ENCODE measurements at regions not wholly inside any gene's neighbourhood (a gene's known extent, or its start where the extent isn't known, plus 50 kb on each side); places are given as distances from the start of the nearest gene placed in this dataset.
"Not testable (repeated sequence)": the region's sequence is repeated elsewhere in the genome, so short reads cannot be mapped to it uniquely, and the experiment has no call there.

DNA sequence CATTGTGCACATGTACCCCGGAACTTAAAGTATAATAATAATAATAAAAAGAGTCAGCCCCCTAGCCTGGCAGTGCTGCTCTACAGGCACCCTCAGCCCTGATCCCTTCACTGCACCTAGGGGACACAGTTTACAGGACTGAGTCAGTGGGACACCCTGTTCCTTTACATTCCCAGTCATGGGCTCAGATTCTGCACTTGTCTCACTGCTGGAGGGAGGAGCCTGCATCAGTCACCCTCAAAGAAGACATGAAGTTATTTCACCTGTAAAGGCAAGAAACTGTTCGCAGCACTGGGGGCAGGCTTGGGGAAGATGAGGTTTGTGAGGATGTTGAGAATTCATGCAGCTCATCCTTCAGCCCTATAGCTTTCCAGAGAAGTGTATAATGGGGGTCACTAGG is 50.7 kb upstream of the VPREB1 start:
- no peak for DNase-seq

DNA sequence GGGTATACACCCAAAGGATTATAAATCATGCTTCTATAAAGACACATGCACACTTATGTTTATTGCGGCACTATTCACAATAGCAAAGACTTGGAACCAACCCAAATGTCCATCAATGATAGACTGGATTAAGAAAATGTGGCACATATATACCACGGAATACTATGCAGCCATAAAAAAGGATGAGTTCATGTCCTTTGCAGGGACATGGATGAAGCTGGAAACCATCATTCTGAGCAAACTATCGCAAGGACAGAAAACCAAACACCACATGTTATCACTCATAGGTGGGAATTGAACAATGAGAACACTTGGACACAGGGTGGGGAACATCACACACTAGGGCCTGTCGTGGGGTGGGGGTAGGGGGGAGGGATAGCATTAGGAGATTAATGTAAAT is 51.1 kb upstream of the VPREB1 start:
- not testable (repeated sequence) for DNase-seq

DNA sequence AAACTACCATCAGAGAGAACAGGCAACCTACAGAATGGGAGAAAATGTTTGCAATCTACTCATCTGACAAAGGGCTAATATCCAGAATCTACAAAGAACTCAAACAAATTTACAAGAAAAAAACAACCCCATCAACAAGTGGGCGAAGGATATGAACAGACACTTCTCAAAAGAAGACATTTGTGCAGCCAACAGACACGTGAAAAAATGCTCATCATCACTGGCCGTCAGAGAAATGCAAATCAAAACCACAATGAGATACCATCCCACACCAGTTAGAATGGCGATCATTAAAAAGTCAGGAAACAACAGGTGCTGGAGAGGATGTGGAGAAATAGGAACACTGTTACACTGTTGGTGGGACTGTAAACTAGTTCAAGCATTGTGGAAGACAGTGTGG is 51.6 kb upstream of the VPREB1 start:
- DNase-seq, result not testable (repeated sequence)

DNA sequence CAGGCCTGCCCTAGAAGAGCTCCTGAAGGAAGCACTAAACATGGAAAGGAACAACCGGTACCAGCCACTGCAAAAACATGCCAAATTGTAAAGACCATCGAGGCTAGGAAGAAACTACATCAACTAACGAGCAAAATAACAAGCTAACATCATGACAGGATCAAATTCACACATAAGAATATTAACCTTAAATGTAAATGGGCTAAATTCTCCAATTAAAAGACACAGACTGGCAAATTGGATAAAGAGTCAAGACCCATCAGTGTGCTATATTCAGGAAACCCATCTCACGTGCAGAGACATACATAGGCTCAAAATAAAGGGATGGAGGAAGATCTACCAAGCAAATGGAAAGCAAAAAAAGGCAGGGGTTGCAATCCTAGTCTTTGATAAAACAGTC is 54.8 kb upstream of the VPREB1 start:
- DNase-seq, result not testable (repeated sequence)

DNA sequence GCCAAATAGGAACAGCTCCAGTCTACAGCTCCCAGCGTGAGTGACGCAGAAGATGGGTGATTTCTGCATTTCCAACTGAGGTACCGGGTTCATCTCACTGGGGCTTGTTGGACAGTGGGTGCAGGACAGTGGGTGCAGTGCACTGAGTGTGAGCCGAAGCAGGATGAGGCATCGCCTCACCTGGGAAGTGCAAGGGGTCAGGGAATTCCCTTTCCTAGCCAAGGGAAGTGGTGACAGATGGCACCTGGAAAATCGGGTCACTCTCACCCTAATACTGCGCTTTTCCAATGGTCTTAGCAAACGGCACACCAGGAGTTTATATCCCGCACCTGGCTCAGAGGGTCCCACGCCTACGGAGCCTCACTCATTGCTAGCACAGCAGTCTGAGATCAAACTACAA is 56.7 kb upstream of the VPREB1 start:
- not testable (repeated sequence) for DNase-seq

DNA sequence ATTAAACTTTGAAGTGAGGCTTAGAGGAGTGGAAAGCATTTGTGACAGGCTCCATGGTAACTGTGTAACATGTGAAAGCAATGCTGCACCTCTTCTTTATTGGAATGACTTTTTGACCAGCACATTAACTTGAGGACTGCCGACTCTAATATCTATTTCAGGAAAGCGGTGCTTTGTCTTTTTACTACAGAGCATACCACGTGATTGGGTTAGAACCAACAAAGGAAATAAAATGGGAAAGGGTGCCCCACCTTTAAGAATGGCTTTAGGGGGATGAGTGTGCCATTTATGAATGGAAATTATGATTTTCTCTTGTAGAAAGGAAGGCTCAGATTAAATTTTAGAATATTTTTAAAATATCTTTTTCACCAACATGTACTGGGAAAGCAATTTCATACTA is 57.3 kb upstream of the VPREB1 start:
- no peak for DNase-seq

DNA sequence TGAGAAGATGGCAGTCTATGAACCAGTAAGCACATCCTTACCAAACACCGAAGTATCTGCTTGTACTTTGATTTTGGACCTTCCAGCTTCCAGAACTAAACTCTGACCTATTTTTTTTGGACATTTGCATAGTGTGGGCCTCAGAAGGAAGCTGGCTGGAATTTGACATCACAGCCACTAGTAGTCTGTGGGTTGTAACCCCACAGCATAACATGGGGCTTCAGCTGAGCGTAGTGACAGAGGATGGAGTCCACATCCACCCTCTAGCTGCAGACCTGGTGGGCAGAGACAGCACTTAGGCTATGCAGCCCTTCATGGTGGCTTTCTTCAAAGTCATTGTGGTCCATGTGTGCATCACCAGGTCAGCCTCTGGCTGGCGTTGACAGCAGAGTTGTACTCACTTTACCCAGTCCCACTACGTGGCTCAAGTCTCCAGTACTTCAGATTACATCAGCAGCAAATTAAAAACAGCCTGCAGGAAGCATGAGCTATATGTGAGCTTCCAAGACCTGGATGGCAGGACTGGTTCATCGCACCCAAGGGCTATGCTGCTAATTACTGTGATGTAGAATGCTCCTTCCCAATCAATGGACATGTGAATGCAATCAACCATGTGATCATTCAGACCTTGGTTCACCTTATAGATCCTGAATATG is 58.6 kb upstream of the VPREB1 start:
- no peak for DNase-seq

DNA sequence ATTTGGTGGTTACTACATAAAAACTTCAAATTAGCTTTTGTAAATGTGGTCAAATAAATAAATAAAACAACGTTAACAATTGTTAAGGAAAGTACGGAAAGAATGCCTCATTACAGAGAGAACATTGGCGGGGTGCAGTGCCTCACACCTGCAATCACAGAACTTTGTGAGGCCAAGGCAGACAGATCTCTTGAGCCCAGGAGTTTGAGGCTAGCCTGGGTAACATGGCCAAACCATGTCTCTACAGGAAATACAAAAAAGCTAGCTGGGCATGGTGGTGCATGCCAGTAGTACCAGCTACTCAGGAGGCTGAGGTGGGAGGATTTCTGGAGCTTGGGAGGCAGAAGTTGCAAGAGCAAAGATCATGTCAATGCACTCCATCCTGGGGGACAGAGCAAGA is 59.4 kb upstream of the VPREB1 start:
- DNase-seq, result no peak

DNA sequence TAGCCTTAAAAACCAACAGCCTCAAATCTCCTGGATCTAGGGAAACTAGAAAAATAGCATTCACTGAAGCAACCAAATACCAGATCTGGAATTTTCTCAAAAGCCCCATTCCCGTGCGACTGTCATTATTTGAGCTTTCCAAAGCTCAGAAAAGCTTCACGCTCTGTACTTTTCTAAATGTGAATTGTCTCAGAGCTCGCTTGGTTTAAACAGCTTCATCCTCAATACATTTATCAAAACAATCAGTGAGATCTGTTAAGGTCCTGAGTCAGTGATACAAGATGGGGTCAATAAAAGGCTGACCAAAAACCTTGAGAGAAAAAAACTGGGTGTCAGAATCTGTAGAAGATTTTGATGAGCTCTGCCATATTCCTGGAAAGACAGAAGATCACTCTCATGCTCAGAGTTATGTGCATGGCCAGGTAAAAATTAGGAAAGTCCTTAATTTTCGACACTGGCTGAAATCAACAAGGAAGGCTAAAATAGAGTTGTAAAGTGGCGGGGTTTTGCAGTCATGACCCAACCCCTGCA is 60.2 kb upstream of the VPREB1 start:
- no peak for DNase-seq

DNA sequence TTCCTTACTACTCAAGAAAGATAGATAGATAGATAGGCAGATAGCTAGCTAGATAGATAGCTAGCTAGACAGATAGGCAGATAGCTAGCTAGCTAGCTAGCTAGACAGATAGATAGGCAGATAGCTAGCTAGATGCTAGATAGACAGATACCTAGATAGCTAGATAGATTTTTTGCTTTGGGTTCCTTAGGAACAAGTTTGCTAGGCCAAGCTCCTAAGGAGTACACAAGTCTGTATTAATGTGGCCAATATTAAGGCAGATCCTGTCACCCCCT is 61.7 kb upstream of the VPREB1 start:
- no peak for DNase-seq

DNA sequence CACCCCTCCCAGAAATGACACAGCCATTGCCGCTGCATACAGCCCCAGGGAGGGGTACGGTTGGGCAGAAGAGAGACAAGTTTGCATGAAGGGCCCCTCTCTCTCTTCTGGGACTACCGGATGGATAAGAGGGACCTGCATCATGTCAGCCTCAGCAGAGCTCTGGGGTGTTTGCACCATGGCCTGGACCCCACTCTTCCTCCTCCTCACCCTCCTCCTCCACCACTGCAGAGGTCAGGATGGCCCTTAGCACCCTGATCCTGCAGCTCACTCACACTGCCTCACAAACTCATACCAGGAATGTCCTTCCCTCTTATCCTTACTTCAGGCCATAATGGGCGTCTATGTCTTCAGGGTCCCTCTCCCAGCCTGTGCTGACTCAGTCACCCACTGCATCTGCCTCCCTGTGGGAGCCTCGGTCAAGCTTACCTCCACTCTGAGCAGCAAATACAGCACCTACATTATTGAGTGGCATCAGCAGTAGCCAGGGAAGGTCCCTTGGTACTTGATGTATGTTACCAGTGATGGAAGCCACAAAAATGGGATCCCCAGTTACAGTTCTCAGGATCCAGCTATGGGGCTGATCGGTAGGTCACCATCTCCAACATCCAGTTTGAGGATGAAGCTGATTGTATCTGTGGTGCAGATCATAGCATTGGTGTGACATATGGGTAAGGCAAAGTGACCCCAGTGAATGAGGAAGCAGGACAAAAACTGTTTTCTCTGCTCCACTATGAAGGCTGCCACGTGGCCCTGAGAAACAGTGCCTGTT is 62.2 kb upstream of the VPREB1 start:
- no peak for DNase-seq

DNA sequence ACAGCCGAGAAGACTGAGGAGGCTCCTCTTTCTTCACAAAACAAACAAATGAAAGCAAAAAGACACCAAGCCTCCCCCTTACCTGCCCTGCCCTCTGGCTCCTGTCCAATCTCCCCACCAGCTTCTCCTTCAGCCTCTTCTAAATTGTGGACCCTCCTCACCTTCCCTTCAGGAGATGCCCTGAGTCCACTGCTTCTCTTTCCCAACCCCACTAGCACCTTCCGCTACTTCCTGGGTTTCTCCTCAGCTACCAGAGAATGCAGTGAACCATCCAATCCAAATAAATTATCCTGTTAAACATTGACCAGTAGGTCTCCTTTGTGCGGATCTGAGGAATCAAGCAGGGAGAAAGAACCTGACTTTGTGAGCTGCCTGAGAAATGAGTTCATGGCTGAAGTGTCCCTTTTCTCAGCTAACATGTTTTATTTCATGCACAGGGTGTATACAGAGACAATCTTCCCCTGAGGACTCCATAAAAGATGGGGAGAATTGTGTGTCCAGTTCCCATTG is 63.2 kb upstream of the VPREB1 start:
- no peak for DNase-seq

DNA sequence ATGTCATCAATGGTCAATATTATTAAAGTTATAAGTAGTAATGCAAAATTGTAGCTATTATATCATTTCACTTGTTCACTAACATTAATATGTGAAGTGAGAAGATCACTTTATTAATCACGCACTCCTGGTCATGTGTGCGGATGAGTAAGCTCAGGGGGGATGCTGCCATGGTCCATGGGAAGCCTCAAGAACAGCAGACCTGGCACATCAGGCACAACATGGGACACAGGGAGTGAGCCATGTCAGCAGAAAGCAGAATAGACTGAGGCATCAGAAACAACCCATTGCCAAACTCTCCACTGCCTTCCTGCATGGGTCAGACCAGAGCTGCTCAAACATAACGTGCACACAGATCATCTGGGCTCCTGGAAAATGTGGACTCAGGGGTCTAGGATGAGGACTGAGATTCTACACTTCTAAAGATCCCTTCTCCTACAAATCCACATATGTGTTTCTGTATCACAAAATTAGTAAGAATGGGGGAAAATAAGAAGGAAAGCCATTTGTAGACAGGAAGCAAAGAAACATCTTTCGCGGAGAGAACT is 63.8 kb upstream of the VPREB1 start:
- no peak for DNase-seq

DNA sequence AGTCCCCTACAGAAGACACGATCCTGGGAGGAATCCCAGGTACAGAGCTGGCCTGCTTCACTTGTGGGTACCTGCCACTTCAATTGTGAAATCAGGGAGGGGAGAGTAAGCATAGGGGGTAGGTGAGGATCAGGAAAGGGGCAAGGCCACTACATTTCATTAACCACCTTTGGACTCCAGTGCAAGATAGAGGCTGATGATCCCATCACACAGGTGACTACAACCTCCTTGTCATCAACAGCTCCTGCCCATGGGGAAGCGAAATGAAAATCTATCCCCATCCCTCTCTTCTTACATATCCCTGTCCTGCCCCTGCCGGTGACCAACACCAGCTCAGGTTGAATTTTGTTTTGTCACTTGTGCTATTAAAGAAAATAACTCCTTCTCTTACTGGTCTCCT is 64.7 kb upstream of the VPREB1 start:
- DNase-seq, result no peak

DNA sequence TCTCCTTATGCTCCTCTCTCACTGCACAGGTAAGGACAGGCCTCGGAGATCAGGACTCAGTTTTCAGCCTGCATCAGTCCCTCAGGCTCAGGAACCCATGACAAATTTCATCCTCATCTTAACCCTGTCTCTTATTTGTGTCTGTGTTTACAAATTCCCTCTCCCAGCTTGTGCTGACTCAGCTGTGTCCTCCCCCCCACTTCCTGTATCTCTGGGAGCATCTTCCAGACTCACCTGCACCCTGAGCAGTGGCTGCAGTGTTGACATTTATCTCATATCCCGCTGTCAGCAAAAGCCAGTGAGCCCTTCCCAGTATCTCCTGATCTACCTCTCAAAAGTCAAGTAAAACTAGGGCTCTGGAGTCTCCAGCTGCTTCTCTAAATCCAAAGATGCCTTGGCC is 65.6 kb upstream of the VPREB1 start:
- no peak for DNase-seq

DNA sequence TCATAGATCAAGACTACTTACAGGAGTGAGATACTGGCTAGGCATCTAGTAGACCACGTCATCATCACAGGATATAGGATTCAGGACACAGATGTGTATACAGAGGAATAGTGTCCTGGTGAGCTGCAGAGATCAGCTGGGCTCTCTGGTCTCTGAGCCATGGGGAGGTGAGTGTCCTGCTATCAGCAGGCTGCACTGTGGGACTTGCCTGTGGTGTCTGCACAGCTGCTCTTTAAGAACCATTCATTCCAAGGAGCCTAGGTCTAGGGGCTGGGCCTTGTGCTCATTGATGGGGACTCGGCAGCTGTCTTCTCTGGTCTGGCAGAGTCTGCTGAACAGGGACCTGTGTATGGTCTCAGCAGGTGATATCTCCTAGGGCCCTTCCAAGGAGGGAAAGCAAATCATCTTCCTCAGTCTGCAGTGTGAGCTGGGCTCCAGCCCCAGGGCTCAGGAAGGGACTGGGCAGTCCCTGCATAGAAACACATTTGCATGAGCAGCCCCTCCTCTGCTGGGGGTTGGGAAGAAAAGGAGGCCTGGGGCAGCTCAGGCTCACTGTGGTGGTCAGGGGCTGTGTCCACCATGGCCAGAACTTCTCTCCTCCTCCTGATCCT is 66.1 kb upstream of the VPREB1 start:
- no peak for DNase-seq

DNA sequence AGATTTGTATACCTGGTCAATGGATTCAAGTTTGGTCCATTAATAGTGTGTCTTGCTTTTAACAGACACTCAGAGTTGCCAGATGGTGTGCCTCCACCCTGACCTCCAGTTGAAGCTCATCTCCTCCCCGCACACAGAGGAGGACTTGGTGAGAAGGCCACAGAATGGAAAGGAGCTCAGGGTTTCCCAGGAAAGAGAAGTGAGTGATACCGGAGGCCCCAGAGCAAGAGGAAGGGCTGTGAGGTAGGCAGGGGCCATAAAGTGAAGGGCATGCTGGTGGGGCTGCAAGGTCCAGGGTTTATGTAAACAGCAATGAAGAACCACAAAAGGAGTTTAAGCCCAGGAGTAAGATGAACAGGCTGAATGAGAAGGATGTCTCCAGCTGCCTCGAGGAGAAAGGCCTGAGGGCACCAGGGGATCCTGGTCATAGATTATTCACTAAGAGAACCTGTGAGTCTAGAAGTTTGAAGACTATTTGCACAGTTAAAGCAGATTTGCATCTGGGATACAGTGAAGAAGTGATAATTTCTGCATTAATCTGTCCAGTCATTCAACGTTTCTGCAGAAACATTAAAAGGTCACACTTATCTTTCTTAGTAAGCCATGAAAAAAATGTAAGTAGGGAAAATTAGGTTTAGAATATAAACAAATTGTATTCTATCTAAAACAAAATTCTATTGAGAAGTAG is 67.5 kb upstream of the VPREB1 start:
- DNase-seq, result no peak

DNA sequence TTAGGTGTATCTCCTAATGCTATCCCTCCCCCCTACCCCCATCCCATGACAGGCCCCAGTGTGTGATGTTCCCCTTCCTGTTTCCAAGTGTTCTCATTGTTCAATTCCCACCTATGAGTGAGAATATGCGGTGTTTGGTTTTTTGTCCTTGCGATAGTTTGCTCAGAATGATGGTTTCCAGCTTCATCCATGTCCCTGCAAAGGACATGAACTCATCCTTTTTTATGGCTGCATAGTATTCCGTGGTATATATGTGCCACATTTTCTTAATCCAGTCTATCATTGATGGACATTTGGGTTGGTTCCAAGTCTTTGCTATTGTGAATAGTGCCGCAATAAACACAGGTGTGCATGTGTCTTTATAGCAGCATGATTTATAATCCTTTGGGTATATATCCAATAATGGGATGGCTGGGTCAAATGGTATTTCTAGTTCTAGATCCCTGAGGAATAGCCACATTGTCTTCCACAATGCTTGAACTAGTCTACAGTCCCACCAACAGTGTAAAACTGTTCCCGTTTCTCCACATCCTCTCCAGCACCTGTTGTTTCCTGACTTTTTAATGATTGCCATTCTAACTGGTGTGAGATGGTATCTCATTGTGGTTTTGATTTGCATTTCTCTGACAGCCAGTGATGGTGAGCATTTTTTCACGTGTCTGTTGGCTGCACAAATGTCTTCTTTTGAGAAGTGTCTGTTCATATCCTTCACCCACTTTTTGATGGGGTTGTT is 71.5 kb upstream of the VPREB1 start:
- DNase-seq, result not testable (repeated sequence)

DNA sequence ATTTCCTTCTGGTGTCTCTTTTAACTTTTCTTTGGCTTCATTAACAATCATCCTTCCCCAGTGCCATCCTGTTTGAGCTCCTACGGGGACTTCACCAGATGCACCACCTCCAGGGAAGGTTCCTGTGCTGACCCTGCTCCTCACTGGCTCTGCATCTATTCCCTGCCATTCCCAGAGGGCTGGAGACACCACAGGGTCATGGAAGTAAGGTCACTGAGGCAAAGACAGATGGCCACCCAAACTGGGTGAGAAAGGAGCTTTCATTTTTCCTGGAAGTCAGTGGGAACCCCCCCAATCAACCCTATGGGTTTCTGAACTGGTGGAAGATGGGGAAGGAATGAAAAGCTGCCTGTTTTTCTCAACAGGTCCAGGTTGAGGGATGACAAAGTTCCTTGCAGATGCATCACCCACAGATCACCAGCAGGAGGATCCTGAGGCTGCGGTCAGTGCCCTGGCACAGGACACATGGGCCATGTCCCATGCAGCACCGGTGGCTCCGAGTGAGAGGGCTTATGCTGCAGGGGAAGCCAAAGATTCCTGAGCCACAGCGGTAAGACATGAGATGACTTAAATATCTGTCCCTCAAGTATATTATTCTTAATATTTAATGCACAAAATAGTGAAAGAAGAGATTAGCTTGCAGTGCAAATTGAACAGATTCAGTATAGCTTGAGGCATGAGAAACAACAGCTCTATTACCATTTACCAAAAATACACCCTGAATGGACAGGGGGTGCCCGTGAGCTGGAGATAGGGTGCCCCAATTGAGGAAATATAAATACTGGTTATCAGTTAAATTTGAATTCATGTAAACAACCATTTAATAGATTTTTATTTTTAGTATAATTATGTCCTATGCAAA is 73.0 kb upstream of the VPREB1 start:
- no peak for DNase-seq

DNA sequence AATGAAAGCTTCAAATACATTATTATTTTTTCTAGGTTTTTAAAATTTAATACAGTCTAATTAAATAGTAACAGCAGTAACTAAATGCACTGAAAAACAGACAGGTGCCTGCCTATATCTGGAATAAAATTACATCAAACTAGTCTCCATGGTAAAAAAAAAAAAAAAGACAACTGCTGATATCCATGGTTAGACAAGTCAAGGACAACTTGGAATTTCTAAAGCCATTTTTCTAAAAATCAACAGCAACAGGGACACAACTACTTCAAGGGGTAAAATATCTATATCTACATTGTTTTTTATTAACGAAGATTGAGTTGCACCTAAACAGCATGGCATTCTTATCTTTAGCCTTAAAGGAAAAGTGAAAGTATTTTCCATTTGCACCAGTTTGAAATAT is 74.7 kb upstream of the VPREB1 start:
- no peak for DNase-seq
